Glutamatergic neuron (in vitro differentiated cells): ENCODE measurements at regions not wholly inside any gene's neighbourhood (a gene's known extent, or its start where the extent isn't known, plus 50 kb on each side); places are given as distances from the start of the nearest gene placed in this dataset.

Source experiments
- DNase-seq: peaks from one replicate; pipeline ENCODE4 v3.0.0; 2022
- H3K27ac Mint-ChIP-seq: one replicate; pipeline ENCODE4 v1.8.0; 2020; ENCODE audit warnings: mild to moderate bottlenecking, mixed read lengths, inconsistent platforms; ENCODE audit not compliant: unreplicated experiment
- H3K27me3 Mint-ChIP-seq: one replicate; pipeline ENCODE4 v1.8.0; 2020; ENCODE audit warnings: mild to moderate bottlenecking, moderate library complexity, mixed read lengths, inconsistent platforms; ENCODE audit not compliant: unreplicated experiment
- H3K36me3 Mint-ChIP-seq: one replicate; pipeline ENCODE4 v1.8.0; 2020; ENCODE audit warnings: mild to moderate bottlenecking, mixed read lengths, inconsistent platforms; ENCODE audit not compliant: unreplicated experiment
- H3K4me1 Mint-ChIP-seq: one replicate; pipeline ENCODE4 v1.8.0; 2020; ENCODE audit warnings: mild to moderate bottlenecking, low read depth, mixed read lengths, inconsistent platforms; ENCODE audit not compliant: unreplicated experiment
- H3K4me3 Mint-ChIP-seq: one replicate; pipeline ENCODE4 v1.8.0; 2020; ENCODE audit warnings: mild to moderate bottlenecking, mixed read lengths, inconsistent platforms; ENCODE audit not compliant: unreplicated experiment
- H3K9me3 Mint-ChIP-seq: one replicate; pipeline ENCODE4 v1.8.0; 2020; ENCODE audit warnings: mild to moderate bottlenecking, moderate library complexity, mixed read lengths, inconsistent platforms; ENCODE audit not compliant: unreplicated experiment
- TF ChIP-seq, protein P1 (sequence below): fragments of 200-600 bp; sonication (generic); IDR thresholded peaks from one replicate; pipeline ENCODE4 v1.5.0; 2021; ENCODE audit not compliant: partially characterized antibody, unreplicated experiment

DNA sequence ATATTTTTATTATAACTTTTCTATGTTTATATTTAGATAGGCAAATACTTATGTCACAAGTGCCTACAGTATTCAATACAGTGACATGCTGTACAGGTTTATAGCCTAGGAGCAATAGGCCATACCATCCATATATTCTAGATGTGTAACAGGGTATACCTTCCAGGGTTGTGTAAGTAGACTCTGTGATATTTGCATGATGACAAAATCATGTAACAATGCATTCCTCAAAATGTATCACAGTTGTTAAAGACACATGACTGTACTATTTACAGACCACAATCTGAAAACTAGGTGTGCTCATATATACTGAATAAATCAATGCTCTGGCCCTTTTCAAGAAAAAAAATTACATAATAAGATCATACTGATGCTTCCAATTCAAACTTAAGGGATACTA, 433.2 kb upstream of the RGPD4 start:
- Mint-ChIP-seq H3K27me3 (no peaks in the 10 kb centered on the region), H3K4me3 (no peak overlapping the region), H3K36me3 (no peaks in the 10 kb centered on the region), H3K27ac (no peak overlapping the region), H3K4me1 (peaks cover 2% of the 10 kb centered on the region), H3K9me3 (no peaks in the 10 kb centered on the region)
- DNase-seq = no peak
- TF ChIP-seq, protein P1, sequence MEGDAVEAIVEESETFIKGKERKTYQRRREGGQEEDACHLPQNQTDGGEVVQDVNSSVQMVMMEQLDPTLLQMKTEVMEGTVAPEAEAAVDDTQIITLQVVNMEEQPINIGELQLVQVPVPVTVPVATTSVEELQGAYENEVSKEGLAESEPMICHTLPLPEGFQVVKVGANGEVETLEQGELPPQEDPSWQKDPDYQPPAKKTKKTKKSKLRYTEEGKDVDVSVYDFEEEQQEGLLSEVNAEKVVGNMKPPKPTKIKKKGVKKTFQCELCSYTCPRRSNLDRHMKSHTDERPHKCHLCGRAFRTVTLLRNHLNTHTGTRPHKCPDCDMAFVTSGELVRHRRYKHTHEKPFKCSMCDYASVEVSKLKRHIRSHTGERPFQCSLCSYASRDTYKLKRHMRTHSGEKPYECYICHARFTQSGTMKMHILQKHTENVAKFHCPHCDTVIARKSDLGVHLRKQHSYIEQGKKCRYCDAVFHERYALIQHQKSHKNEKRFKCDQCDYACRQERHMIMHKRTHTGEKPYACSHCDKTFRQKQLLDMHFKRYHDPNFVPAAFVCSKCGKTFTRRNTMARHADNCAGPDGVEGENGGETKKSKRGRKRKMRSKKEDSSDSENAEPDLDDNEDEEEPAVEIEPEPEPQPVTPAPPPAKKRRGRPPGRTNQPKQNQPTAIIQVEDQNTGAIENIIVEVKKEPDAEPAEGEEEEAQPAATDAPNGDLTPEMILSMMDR = no peak

GRCh38 chr2:107398683-107399082, 428.0 kb upstream of the RGPD4 start:
- H3K4me3 Mint-ChIP-seq = no peak overlapping the region
- H3K9me3 Mint-ChIP-seq = no peaks in the 10 kb centered on the region
- TF ChIP-seq, protein P1 = no peak
- no peak for DNase-seq
- H3K27ac Mint-ChIP-seq = no peak overlapping the region
- H3K27me3 Mint-ChIP-seq = no peaks in the 10 kb centered on the region
- H3K4me1 Mint-ChIP-seq = peaks cover 2% of the 10 kb centered on the region
- H3K36me3 Mint-ChIP-seq = no peaks in the 10 kb centered on the region

GRCh38 chr2:107402330-107402729, 424.4 kb upstream of the RGPD4 start:
- TF ChIP-seq, protein P1 = no peak
- DNase-seq = no peak
- no peak overlapping the region for H3K4me3 Mint-ChIP-seq
- no peak overlapping the region for H3K27ac Mint-ChIP-seq
- peaks cover 2% of the 10 kb centered on the region for H3K4me1 Mint-ChIP-seq
- H3K27me3 Mint-ChIP-seq = peaks cover 3% of the 10 kb centered on the region
- no peaks in the 10 kb centered on the region for H3K36me3 Mint-ChIP-seq
- H3K9me3 Mint-ChIP-seq = peaks cover 1% of the 10 kb centered on the region

GRCh38 chr2:107405261-107405660, 421.4 kb upstream of the RGPD4 start:
- DNase-seq = no peak
- H3K4me3 Mint-ChIP-seq = no peak overlapping the region
- no peak overlapping the region for H3K27ac Mint-ChIP-seq
- H3K4me1 Mint-ChIP-seq = peaks cover 4% of the 10 kb centered on the region
- H3K9me3 Mint-ChIP-seq = peaks cover 1% of the 10 kb centered on the region
- TF ChIP-seq, protein P1 = no peak
- peaks cover 3% of the 10 kb centered on the region for H3K27me3 Mint-ChIP-seq
- no peaks in the 10 kb centered on the region for H3K36me3 Mint-ChIP-seq

DNA sequence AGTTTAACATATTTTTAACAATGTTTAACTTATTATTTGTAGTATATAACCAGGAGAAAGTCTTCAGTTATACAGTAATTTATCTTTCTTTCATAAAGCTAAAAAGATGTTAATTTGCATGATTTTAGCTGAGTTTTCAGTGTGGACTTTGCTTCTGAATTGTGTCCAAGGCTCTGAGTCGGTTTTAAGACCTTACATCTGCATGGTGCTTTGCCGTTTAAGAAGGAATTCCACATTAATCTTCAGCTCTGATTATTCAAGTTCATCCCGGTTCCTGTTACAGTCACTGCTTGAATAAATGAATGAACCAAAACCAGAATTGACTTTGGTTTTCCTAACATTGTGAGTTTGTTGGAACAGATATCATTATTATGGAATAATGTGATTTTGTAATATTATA, 419.7 kb upstream of the RGPD4 start:
- H3K27ac Mint-ChIP-seq = no peak overlapping the region

More for the DNA sequence above, 419.7 kb upstream of the RGPD4 start:
- H3K36me3 Mint-ChIP-seq = no peaks in the 10 kb centered on the region
- no peak for DNase-seq
- TF ChIP-seq, protein P1 = no peak
- H3K27me3 Mint-ChIP-seq = peaks cover 3% of the 10 kb centered on the region
- H3K4me1 Mint-ChIP-seq = peaks cover 4% of the 10 kb centered on the region
- peaks cover 1% of the 10 kb centered on the region for H3K9me3 Mint-ChIP-seq
- H3K4me3 Mint-ChIP-seq = no peak overlapping the region
